SK-N-SH (cell line): ENCODE measurements at regions not wholly inside any gene's neighbourhood (a gene's known extent, or its start where the extent isn't known, plus 50 kb on each side); places are given as distances from the start of the nearest gene placed in this dataset.

Experiments
- CTCF ChIA-PET: fragments of 300-600, 350-600 bp; formaldehyde crosslinking; extraction: SDS; loops from one replicate; lab custom pipeline; 2021; lab: Yijun Ruan, JAX
- POLR2A ChIA-PET: fragments of 350-600 bp; sonication (Branson Sonifier 250); formaldehyde crosslinking; extraction: SDS; loops from one replicate; lab custom pipeline; 2020; ENCODE audit warnings: antibody characterized with exemption, inconsistent platforms; lab: Yijun Ruan, JAX
- DNase-seq: peaks from one replicate; pipeline ENCODE4 v3.0.0; 2012
- H2AFZ ChIP-seq: fragments of 200-600 bp; sonication (generic); 2 replicates; pipeline ENCODE4 v1.8.1; 2016; ENCODE audit warnings: antibody characterized with exemption, mild to moderate bottlenecking, low read depth
- H3F3A ChIP-seq: fragments of 200-600 bp; sonication (generic); replicated peaks from 2 replicates; pipeline ENCODE3; 2016; ENCODE audit warnings: antibody characterized with exemption, mild to moderate bottlenecking; ENCODE audit not compliant: insufficient read depth
- H3K27ac ChIP-seq, 2 experiments: fragments of 200-500 bp in 1 of 2; fragments of 200-600 bp in 1 of 2; sonication (Bioruptor generic) in 1 of 2; sonication (generic), shearing (Covaris generic) in 1 of 2; 2 replicates each; pipeline versions ENCODE4 v1.5.1 to v1.6.1; 2014 to 2016; ENCODE audit warnings: low read depth in 2 of 2, inconsistent platforms in 1 of 2, low read length in 1 of 2, mild to moderate bottlenecking in 1 of 2, mixed read lengths in 1 of 2
- H3K27me3 ChIP-seq: fragments of 200-600 bp; sonication (generic), shearing (Covaris generic); 2 replicates; pipeline ENCODE4 v1.6.1; 2016; ENCODE audit warnings: mixed run types; ENCODE audit not compliant: insufficient read depth
- H3K36me3 ChIP-seq, 2 experiments: fragments of 200-500 bp in 1 of 2; fragments of 200-600 bp in 1 of 2; sonication (Bioruptor generic) in 1 of 2; sonication (generic) in 1 of 2; replicated peaks in 1 of 2; 2 replicates each; pipeline versions ENCODE3 to v1.5.1; 2014 to 2016; ENCODE audit warnings: low read length in 1 of 2, mild to moderate bottlenecking in 1 of 2; ENCODE audit not compliant: insufficient read depth in 2 of 2, control insufficient read depth in 1 of 2
- H3K4me1 ChIP-seq, 2 experiments: fragments of 200-500 bp in 1 of 2; fragments of 200-600 bp in 1 of 2; sonication (Bioruptor generic) in 1 of 2; sonication (generic), shearing (Covaris generic) in 1 of 2; 2 replicates each; pipeline versions ENCODE4 v1.5.1 to v1.6.1; 2014 to 2016; ENCODE audit warnings: low read depth in 1 of 2, low read length in 1 of 2, mixed run types in 1 of 2; ENCODE audit not compliant: insufficient read depth in 2 of 2, control insufficient read depth in 1 of 2
- H3K4me2 ChIP-seq: fragments of 200-600 bp; sonication (generic), shearing (Covaris generic); 2 replicates; pipeline ENCODE4 v1.6.1; 2017; ENCODE audit warnings: mixed run types
- H3K4me3 ChIP-seq, 2 experiments: fragments of 200-500 bp in 1 of 2; fragments of 200-600 bp in 1 of 2; sonication (Bioruptor generic) in 1 of 2; sonication (generic), shearing (Covaris generic) in 1 of 2; 2 replicates each; pipeline versions ENCODE4 v1.5.1 to v1.8.1; 2014 to 2016; ENCODE audit warnings: low read depth in 2 of 2, inconsistent platforms in 1 of 2, low read length in 1 of 2, mild to moderate bottlenecking in 1 of 2, mixed read lengths in 1 of 2, moderate library complexity in 1 of 2
- H3K79me2 ChIP-seq: fragments of 200-600 bp; sonication (generic); 2 replicates; pipeline ENCODE4 v1.8.1; 2017; ENCODE audit warnings: mild to moderate bottlenecking; ENCODE audit not compliant: insufficient read depth
- H3K9ac ChIP-seq: fragments of 200-600 bp; sonication (generic); 2 replicates; pipeline ENCODE4 v1.6.1; 2017; ENCODE audit warnings: mixed run types
- H3K9me2 ChIP-seq: fragments of 200-600 bp; sonication (generic); 2 replicates; pipeline ENCODE4 v1.6.1; 2017; ENCODE audit warnings: mixed run types
- H3K9me3 ChIP-seq: fragments of 200-600 bp; sonication (generic); 2 replicates; pipeline ENCODE4 v1.6.1; 2017; ENCODE audit warnings: mixed run types, mild to moderate bottlenecking, moderate library complexity
- H4K20me1 ChIP-seq: fragments of 200-600 bp; sonication (generic); 2 replicates; pipeline ENCODE4 v1.6.1; 2017; ENCODE audit warnings: mild to moderate bottlenecking, mixed run types; ENCODE audit not compliant: insufficient read depth
- CHD2 ChIP-seq: fragments of 150-350 bp; IDR thresholded peaks from 2 replicates; pipeline ENCODE4 v1.6.1; 2018; ENCODE audit warnings: low read length; ENCODE audit not compliant: partially characterized antibody
- IRF3 ChIP-seq: fragments of 150-350 bp; IDR thresholded peaks from 2 replicates; pipeline ENCODE4 v1.6.1; 2016; ENCODE audit warnings: mild to moderate bottlenecking, low read depth, low read length
- JUND ChIP-seq: IDR thresholded peaks from 2 replicates; pipeline ENCODE4 v1.4.0; 2012
- MXI1 ChIP-seq: IDR thresholded peaks from 2 replicates; pipeline ENCODE4 v1.6.1; 2012; ENCODE audit warnings: mild to moderate bottlenecking, low read depth, low read length, improper control_type of control experiment
- NFIC ChIP-seq: IDR thresholded peaks from 2 replicates; pipeline ENCODE4 v1.4.0; 2012; ENCODE audit warnings: borderline replicate concordance
- RAD21 ChIP-seq: IDR thresholded peaks from 2 replicates; pipeline ENCODE4 v1.6.1; 2012; ENCODE audit warnings: mild to moderate bottlenecking, low read length
- SIN3A ChIP-seq: IDR thresholded peaks from 2 replicates; pipeline ENCODE4 v1.6.1; 2012; ENCODE audit warnings: low read depth, mild to moderate bottlenecking, low read length, moderate library complexity, borderline replicate concordance
- TAF1 ChIP-seq: IDR thresholded peaks from 2 replicates; pipeline ENCODE4 v1.6.1; 2012; ENCODE audit warnings: low read depth, mild to moderate bottlenecking, low read length, moderate library complexity, borderline replicate concordance
- TCF12 ChIP-seq: IDR thresholded peaks from 2 replicates; pipeline ENCODE4 v1.4.0; 2012
- WGBS: methylation state at CpG from one replicate; pipeline ENCODE4 v1.1.6; 2017; ENCODE audit warnings: low lambda C conversion rate; 5-methylcytosine and 5-hydroxymethylcytosine counted together
- TF ChIP-seq, protein P1 (sequence below): IDR thresholded peaks from 2 replicates; pipeline ENCODE4; 2012
- TF ChIP-seq, protein P2 (sequence below): IDR thresholded peaks from 2 replicates; pipeline ENCODE4 v1.6.1; 2012; ENCODE audit warnings: mild to moderate bottlenecking, low read depth, low read length, moderate library complexity

DNA sequence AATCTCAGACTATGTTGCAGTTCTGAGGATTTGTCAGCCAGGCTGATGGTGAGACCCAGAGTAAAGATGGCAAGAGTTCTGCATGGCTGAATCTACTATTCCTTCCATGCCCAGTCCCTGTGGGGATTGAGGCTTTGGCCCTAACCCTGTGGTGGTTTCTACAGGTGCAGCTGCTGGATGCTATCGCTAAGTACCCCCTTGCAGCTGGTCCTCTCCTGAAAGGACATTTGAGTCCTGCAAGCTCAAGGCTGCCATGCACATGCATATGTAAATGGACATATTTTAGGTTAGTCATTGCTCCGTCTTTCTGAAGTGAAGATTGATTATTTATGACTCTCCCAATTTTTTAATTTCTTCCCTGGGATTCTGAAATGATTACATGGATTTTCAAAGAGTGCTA, 1122.2 kb upstream of the CELF2 start:
- H3K4me2 ChIP-seq = no peak overlapping the region
- CTCF ChIA-PET = no interaction called here
- H3K79me2 ChIP-seq = no peaks in the 10 kb centered on the region
- POLR2A ChIA-PET = no interaction called here
- peaks cover 3% of the 10 kb centered on the region; the same call in 1 of the 2 replicates for H3K9me3 ChIP-seq
- H2AFZ ChIP-seq = no peak overlapping the region
- DNase-seq = no peak
- TF ChIP-seq TAF1 (no peak), SIN3A (no peak), NFIC (no peak), IRF3 (no peak)
- TF ChIP-seq, protein P1, sequence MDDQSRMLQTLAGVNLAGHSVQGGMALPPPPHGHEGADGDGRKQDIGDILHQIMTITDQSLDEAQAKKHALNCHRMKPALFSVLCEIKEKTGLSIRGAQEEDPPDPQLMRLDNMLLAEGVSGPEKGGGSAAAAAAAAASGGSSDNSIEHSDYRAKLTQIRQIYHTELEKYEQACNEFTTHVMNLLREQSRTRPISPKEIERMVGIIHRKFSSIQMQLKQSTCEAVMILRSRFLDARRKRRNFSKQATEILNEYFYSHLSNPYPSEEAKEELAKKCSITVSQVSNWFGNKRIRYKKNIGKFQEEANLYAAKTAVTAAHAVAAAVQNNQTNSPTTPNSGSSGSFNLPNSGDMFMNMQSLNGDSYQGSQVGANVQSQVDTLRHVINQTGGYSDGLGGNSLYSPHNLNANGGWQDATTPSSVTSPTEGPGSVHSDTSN = no peak
- no peak overlapping the region for H3K9ac ChIP-seq
- H3K9me2 ChIP-seq = no peaks in the 10 kb centered on the region
- H3K4me3 ChIP-seq = no peak overlapping the region
- 27% methylated on average over 2 of the region's 2 CpGs for whole genome bisulfite sequencing
- H3F3A ChIP-seq = no peaks in the 10 kb centered on the region
- H3K4me1 ChIP-seq = no peaks in the 10 kb centered on the region
- H3K27me3 ChIP-seq = no peaks in the 10 kb centered on the region
- no peak overlapping the region for H3K27ac ChIP-seq
- H4K20me1 ChIP-seq = no peaks in the 10 kb centered on the region
- H3K36me3 ChIP-seq = no peaks in the 10 kb centered on the region

DNA sequence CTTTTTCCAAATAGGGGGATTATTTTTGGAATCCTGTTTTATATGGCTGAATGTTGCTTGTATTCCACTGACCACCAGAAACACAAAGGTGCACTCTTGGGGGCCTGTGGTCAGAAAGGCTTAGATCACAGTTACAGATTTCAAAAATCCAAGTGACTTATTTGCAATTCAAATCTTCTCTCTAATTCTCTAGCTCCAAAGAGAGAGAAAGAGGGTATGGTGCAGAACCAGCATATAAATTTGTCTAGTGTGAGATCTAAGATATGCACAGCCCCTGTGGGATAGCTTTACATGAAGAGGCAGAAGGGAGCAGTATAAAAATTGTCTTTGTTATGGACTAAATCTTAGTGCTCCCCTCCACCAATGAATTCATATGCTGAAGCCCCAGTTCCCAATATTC, 1121.7 kb upstream of the CELF2 start:
- H3K9me3 ChIP-seq = peaks cover 3% of the 10 kb centered on the region; the same call in 1 of the 2 replicates
- H3K4me2 ChIP-seq = no peak overlapping the region
- H3F3A ChIP-seq = no peaks in the 10 kb centered on the region
- no peaks in the 10 kb centered on the region for H3K36me3 ChIP-seq
- H3K9ac ChIP-seq = no peak overlapping the region
- H4K20me1 ChIP-seq = no peaks in the 10 kb centered on the region
- no peak overlapping the region for H3K27ac ChIP-seq
- H3K9me2 ChIP-seq = no peaks in the 10 kb centered on the region
- no peaks in the 10 kb centered on the region for H3K4me1 ChIP-seq
- DNase-seq = no peak
- TF ChIP-seq TCF12 (no peak), RAD21 (no peak), JUND (no peak), CHD2 (no peak), MXI1 (no peak), SIN3A (no peak)
- TF ChIP-seq, protein P2, sequence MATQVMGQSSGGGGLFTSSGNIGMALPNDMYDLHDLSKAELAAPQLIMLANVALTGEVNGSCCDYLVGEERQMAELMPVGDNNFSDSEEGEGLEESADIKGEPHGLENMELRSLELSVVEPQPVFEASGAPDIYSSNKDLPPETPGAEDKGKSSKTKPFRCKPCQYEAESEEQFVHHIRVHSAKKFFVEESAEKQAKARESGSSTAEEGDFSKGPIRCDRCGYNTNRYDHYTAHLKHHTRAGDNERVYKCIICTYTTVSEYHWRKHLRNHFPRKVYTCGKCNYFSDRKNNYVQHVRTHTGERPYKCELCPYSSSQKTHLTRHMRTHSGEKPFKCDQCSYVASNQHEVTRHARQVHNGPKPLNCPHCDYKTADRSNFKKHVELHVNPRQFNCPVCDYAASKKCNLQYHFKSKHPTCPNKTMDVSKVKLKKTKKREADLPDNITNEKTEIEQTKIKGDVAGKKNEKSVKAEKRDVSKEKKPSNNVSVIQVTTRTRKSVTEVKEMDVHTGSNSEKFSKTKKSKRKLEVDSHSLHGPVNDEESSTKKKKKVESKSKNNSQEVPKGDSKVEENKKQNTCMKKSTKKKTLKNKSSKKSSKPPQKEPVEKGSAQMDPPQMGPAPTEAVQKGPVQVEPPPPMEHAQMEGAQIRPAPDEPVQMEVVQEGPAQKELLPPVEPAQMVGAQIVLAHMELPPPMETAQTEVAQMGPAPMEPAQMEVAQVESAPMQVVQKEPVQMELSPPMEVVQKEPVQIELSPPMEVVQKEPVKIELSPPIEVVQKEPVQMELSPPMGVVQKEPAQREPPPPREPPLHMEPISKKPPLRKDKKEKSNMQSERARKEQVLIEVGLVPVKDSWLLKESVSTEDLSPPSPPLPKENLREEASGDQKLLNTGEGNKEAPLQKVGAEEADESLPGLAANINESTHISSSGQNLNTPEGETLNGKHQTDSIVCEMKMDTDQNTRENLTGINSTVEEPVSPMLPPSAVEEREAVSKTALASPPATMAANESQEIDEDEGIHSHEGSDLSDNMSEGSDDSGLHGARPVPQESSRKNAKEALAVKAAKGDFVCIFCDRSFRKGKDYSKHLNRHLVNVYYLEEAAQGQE = no peak
- no peak overlapping the region for H2AFZ ChIP-seq
- no peaks in the 10 kb centered on the region for H3K27me3 ChIP-seq
- H3K79me2 ChIP-seq = no peaks in the 10 kb centered on the region
- H3K4me3 ChIP-seq = no peak overlapping the region
- ChIA-PET CTCF (no interaction called here), POLR2A (no interaction called here)
